C4-2B (cell line): ENCODE measurements at regions not wholly inside any gene's neighbourhood (a gene's known extent, or its start where the extent isn't known, plus 50 kb on each side); places are given as distances from the start of the nearest gene placed in this dataset.

Experiments
- H3K27ac ChIP-seq: fragments of 450-650 bp; 2 replicates; pipeline ENCODE4 v1.5.1; 2017
- CTCF ChIP-seq: fragments of 450-650 bp; conservative IDR thresholded peaks from 2 replicates; pipeline ENCODE4 v1.5.1; 2017; ENCODE audit warnings: mild to moderate bottlenecking
- ZFX ChIP-seq: fragments of 450-650 bp; IDR thresholded peaks from 2 replicates; pipeline ENCODE4 v1.6.1; 2017

DNA sequence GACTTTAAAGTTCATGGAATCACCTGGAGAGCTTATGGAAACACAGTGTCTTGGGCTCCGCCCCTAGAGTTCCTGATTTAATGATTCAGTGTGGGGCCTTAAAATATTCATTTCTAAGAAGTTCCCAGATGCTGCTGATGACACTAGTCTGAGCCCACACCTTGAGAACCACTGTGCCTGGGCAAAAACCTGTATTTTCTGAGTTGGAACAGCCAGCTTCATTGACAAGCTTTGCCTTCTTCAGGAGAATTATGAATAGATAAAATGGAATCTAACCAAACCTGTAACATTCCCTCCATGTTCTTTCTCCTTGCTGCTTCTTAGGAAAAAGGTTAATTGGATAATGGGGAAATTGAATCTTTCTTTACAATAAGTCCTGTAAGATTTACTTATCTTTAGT, 490.7 kb downstream of the DIPK2A start:
- no peak for TF ChIP-seq ZFX
- no peak for TF ChIP-seq CTCF
- no peak overlapping the region for H3K27ac ChIP-seq

- no peak for TF ChIP-seq CTCF
- no peak overlapping the region for H3K27ac ChIP-seq
Observed at GRCh38 chr3:144463911-144464310, 492.3 kb downstream of the DIPK2A start.

- TF ChIP-seq ZFX (no peak), CTCF (no peak)
- H3K27ac ChIP-seq: no peak overlapping the region
Observed at GRCh38 chr3:144466114-144466513, 494.5 kb downstream of the DIPK2A start.

DNA sequence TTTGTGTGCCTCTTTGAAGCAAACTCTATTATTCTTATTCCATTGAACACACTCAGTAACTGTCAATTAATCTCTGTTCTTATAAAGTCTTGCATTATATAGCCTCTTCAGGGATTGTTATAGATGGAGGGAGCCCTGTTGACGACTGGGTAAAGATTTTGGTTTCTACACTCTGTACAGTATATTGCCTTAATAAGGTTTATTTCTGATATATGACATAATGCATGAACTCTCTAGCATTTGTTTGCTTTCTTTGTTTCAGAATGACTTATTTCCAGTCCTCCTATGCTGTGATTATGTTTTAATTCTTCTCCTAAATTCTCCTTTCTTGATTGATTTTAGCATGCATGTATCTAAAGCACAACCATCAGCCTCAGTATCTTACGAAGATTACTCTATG, 494.9 kb downstream of the DIPK2A start:
- TF ChIP-seq ZFX (no peak), CTCF (no peak)
- no peak overlapping the region for H3K27ac ChIP-seq

GRCh38 chr3:144470666-144471065, 499.0 kb downstream of the DIPK2A start:
- H3K27ac ChIP-seq: no peak overlapping the region
- TF ChIP-seq ZFX: no peak
- no peak for TF ChIP-seq CTCF

DNA sequence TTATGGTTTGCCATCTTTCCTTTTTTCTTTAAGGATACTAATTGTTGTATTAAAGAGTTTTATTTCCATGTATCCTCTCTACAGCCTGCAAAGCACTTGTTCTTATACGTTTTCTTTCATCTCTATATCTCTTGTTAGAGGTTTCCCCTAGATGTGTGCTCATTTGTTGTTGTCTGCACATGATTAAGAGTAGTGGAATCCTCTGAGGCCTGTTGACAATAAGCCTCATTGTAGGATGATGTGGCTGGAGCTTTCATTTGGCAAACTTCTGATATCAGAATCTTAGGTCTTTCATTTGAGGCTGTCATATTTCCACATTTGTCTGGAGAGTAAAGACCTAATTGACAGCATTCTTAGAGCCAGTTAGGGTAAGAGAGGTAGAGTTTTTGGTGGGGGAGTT, 506.0 kb downstream of the DIPK2A start:
- no peak for TF ChIP-seq CTCF
- TF ChIP-seq ZFX: no peak
- no peak overlapping the region for H3K27ac ChIP-seq

DNA sequence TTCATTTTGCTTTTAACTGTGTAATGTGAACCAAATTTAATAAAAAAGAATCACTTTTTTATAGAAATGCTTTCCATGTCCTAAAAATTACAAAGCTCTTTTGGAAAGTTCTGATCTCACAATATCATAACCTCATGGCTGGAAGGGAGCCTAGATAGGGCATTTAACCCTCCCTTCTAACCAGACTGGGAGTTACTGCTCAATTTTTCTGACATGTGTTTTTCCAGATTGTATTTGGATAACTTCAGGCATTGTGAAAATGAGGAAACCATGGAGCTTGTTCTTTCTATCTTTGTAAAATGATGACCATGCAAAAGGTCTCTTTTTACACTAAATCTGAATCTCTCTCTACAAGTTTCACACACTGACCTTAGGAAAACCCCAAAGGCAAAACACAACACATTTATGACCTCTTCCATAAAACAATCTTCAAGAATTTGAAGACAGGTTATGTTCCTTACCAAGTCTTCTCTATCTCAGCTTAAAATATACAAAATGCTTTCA, 508.8 kb downstream of the DIPK2A start:
- TF ChIP-seq ZFX (no peak), CTCF (no peak)

More for the DNA sequence above, 508.8 kb downstream of the DIPK2A start:
- H3K27ac ChIP-seq: no peak overlapping the region
